DOHH2 (cell line): ENCODE measurements at regions not wholly inside any gene's neighbourhood (a gene's known extent, or its start where the extent isn't known, plus 50 kb on each side); places are given as distances from the start of the nearest gene placed in this dataset.

ENCODE experiments used
- EZH2phosphoT487 ChIP-seq: fragments of 200-600 bp; sonication (generic); IDR thresholded peaks from 2 replicates; pipeline ENCODE4 v1.6.1; 2017; ENCODE audit warnings: borderline replicate concordance, mild to moderate bottlenecking, antibody characterized with exemption, low read length, moderate library complexity, mixed read lengths
- TF ChIP-seq, protein P1 (sequence below): fragments of 200-600 bp; sonication (generic); IDR thresholded peaks from one replicate; pipeline ENCODE4 v1.5.1; 2014; ENCODE audit warnings: antibody characterized with exemption, mild to moderate bottlenecking, low read depth, low read length; ENCODE audit not compliant: poor library complexity, severe bottlenecking

- TF ChIP-seq EZH2phosphoT487: no peak
- TF ChIP-seq, protein P1, sequence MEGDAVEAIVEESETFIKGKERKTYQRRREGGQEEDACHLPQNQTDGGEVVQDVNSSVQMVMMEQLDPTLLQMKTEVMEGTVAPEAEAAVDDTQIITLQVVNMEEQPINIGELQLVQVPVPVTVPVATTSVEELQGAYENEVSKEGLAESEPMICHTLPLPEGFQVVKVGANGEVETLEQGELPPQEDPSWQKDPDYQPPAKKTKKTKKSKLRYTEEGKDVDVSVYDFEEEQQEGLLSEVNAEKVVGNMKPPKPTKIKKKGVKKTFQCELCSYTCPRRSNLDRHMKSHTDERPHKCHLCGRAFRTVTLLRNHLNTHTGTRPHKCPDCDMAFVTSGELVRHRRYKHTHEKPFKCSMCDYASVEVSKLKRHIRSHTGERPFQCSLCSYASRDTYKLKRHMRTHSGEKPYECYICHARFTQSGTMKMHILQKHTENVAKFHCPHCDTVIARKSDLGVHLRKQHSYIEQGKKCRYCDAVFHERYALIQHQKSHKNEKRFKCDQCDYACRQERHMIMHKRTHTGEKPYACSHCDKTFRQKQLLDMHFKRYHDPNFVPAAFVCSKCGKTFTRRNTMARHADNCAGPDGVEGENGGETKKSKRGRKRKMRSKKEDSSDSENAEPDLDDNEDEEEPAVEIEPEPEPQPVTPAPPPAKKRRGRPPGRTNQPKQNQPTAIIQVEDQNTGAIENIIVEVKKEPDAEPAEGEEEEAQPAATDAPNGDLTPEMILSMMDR: no peak
Observed at GRCh38 chr14:61927520-61927919, 165.3 kb downstream of the SNAPC1 start.
